Liver (tissue), 8 donors: ENCODE measurements at regions not wholly inside any gene's neighbourhood (a gene's known extent, or its start where the extent isn't known, plus 50 kb on each side); places are given as distances from the start of the nearest gene placed in this dataset.

Experiments
- DNase-seq: peaks from one replicate; pipeline ENCODE4 v3.0.0-alpha.2; 2017; ENCODE audit warnings: low spot score
- H3K27ac ChIP-seq, 2 donors: one replicate each; pipeline ENCODE4 v1.7.0; 2013; ENCODE audit warnings: inconsistent platforms in 2 of 2, low read length in 2 of 2, control low read depth in 1 of 2, low read depth in 1 of 2, mild to moderate bottlenecking in 1 of 2
- H3K27me3 ChIP-seq, 4 donors: one replicate each; pipeline versions ENCODE4 v1.6.1 to v1.7.0; 2013; ENCODE audit warnings: low read length in 3 of 4, inconsistent platforms in 1 of 4, mild to moderate bottlenecking in 1 of 4, moderate library complexity in 1 of 4; ENCODE audit not compliant: control insufficient read depth in 4 of 4, insufficient read depth in 4 of 4
- H3K36me3 ChIP-seq, 4 donors: one replicate each; pipeline versions ENCODE4 v1.6.1 to v1.7.0; 2013; ENCODE audit warnings: low read length in 3 of 4, mild to moderate bottlenecking in 3 of 4, low read depth in 1 of 4, moderate library complexity in 1 of 4; ENCODE audit not compliant: control insufficient read depth in 4 of 4, insufficient read depth in 3 of 4
- H3K4me1 ChIP-seq, 4 donors: one replicate each; pipeline versions ENCODE4 v1.6.1 to v1.7.0; 2013; ENCODE audit warnings: low read length in 3 of 4, mild to moderate bottlenecking in 3 of 4, moderate library complexity in 1 of 4; ENCODE audit not compliant: control insufficient read depth in 4 of 4, insufficient read depth in 4 of 4
- H3K4me3 ChIP-seq, 3 donors: one replicate each; pipeline versions ENCODE4 v1.6.1 to v1.7.0; 2013; ENCODE audit warnings: low read length in 3 of 3, control low read depth in 1 of 3, low read depth in 1 of 3, mild to moderate bottlenecking in 1 of 3
- H3K9ac ChIP-seq, 2 donors: one replicate each; pipeline ENCODE4 v1.7.0; 2013; ENCODE audit warnings: low read length in 2 of 2, mild to moderate bottlenecking in 2 of 2, moderate library complexity in 2 of 2, control low read depth in 1 of 2, low read depth in 1 of 2
- H3K9me3 ChIP-seq, 4 donors: one replicate each; pipeline versions ENCODE4 v1.6.1 to v1.7.0; 2013; ENCODE audit warnings: low read length in 3 of 4; ENCODE audit not compliant: control insufficient read depth in 4 of 4
- EGR1 ChIP-seq, 2 donors: IDR thresholded peaks; 2 replicates each; pipeline ENCODE4 v1.6.1; 2016 to 2018; ENCODE audit warnings: antibody characterized with exemption in 2 of 2, low read depth in 2 of 2
- FOXA1 ChIP-seq: IDR thresholded peaks from 2 replicates; pipeline ENCODE4 v1.6.1; 2016; ENCODE audit warnings: antibody characterized with exemption
- FOXA2 ChIP-seq: IDR thresholded peaks from 2 replicates; pipeline ENCODE4 v1.6.1; 2016; ENCODE audit warnings: antibody characterized with exemption
- GABPA ChIP-seq, 2 donors: IDR thresholded peaks in 1 of 2; conservative IDR thresholded peaks in 1 of 2; 2 replicates each; pipeline ENCODE4 v1.6.1; 2016; ENCODE audit warnings: antibody characterized with exemption in 2 of 2, mild to moderate bottlenecking in 1 of 2, moderate library complexity in 1 of 2
- HNF4A ChIP-seq, 2 donors: conservative IDR thresholded peaks; 2 replicates each; pipeline ENCODE4 v1.6.1; 2016; ENCODE audit warnings: antibody characterized with exemption in 2 of 2, mild to moderate bottlenecking in 2 of 2
- HNF4G ChIP-seq: IDR thresholded peaks from 2 replicates; pipeline ENCODE4 v1.6.1; 2016; ENCODE audit warnings: antibody characterized with exemption
- JUND ChIP-seq, 2 donors: IDR thresholded peaks; 2 replicates each; pipeline ENCODE4 v1.6.1; 2016; ENCODE audit warnings: antibody characterized with exemption in 2 of 2
- RXRA ChIP-seq, 2 donors: IDR thresholded peaks; 2 replicates each; pipeline ENCODE4 v1.6.1; 2017 to 2018; ENCODE audit warnings: antibody characterized with exemption in 2 of 2, mild to moderate bottlenecking in 1 of 2
- TAF1 ChIP-seq: conservative IDR thresholded peaks from 2 replicates; pipeline ENCODE4 v1.6.1; 2016; ENCODE audit warnings: antibody characterized with exemption, mild to moderate bottlenecking
- YY1 ChIP-seq: IDR thresholded peaks from 2 replicates; pipeline ENCODE4 v1.6.1; 2016; ENCODE audit warnings: antibody characterized with exemption, mild to moderate bottlenecking
- WGBS: extraction: QIAGEN DNeasy Blood & Tissue Kit; methylation state at CpG from one replicate; pipeline ENCODE4 v1.1.7; 2013; 5-methylcytosine and 5-hydroxymethylcytosine counted together
- TF ChIP-seq, protein P1 (sequence below): IDR thresholded peaks from 2 replicates; pipeline ENCODE4 v1.6.1; 2016; ENCODE audit warnings: antibody characterized with exemption
- TF ChIP-seq, protein P2 (sequence below): IDR thresholded peaks from 2 replicates; pipeline ENCODE4 v1.6.1; 2016; ENCODE audit warnings: antibody characterized with exemption
- TF ChIP-seq, protein P3 (sequence below): IDR thresholded peaks from 2 replicates; pipeline ENCODE4 v1.6.1; 2016; ENCODE audit warnings: antibody characterized with exemption
- TF ChIP-seq, protein P4 (sequence below): IDR thresholded peaks from 2 replicates; pipeline ENCODE4 v1.6.1; 2016; ENCODE audit warnings: antibody characterized with exemption, mild to moderate bottlenecking
- TF ChIP-seq, protein P5 (sequence below): fragments of 150-350 bp; IDR thresholded peaks from 2 replicates; pipeline ENCODE4 v1.5.1; 2017; ENCODE audit warnings: improper control_type of control experiment, low read depth, low read length; ENCODE audit not compliant: missing input control
- donor health status: healthy.
- donor health status: healthy.
- donor health status: healthy.
- donor health status: healthy.
- donor health status: healthy.

DNA sequence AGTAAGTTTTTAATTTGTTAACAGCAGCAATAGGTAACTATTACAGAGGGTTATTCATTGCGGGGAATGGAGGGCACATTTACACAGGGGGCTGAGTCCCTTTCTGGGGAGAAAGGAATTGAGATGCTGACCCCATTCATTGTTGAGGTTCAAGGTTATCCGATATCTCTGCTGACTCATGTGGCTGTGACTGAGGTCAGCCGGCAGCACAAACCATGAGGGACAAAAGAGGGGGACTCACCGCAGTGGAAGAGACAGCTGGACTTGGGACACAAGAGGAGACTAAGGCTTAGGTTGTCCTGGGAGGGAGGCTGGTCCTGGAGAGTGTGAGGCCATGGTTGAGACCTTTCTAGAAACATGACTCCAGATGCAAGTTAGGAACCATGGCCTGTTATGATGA lies 119.1 kb upstream of the XYLT1 start:
- Histone ChIP-seq H3K27me3 (peaks cover 0 to 3% (median 0%) of the 10 kb centered on the region in 4 donors), H3K9me3 (peaks cover 0 to 6% (median under 1%) of the 10 kb centered on the region in 4 donors), H3K9ac (no peak overlapping the region), H3K36me3 (no peaks in the 10 kb centered on the region), H3K4me3 (no peak overlapping the region), H3K4me1 (no peaks in the 10 kb centered on the region), H3K27ac (no peak overlapping the region)
- TF ChIP-seq, protein P1, sequence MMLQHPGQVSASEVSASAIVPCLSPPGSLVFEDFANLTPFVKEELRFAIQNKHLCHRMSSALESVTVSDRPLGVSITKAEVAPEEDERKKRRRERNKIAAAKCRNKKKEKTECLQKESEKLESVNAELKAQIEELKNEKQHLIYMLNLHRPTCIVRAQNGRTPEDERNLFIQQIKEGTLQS, result no peak
- TF ChIP-seq TAF1 (no peak), FOXA1 (no peak), RXRA (IDR thresholded peaks at IDR 0.05) (no peak), HNF4A (conservative IDR thresholded peaks at IDR 0.05) (no peak)
- TF ChIP-seq, protein P2, sequence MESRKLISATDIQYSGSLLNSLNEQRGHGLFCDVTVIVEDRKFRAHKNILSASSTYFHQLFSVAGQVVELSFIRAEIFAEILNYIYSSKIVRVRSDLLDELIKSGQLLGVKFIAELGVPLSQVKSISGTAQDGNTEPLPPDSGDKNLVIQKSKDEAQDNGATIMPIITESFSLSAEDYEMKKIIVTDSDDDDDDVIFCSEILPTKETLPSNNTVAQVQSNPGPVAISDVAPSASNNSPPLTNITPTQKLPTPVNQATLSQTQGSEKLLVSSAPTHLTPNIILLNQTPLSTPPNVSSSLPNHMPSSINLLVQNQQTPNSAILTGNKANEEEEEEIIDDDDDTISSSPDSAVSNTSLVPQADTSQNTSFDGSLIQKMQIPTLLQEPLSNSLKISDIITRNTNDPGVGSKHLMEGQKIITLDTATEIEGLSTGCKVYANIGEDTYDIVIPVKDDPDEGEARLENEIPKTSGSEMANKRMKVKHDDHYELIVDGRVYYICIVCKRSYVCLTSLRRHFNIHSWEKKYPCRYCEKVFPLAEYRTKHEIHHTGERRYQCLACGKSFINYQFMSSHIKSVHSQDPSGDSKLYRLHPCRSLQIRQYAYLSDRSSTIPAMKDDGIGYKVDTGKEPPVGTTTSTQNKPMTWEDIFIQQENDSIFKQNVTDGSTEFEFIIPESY, result no peak
- TF ChIP-seq, protein P3, sequence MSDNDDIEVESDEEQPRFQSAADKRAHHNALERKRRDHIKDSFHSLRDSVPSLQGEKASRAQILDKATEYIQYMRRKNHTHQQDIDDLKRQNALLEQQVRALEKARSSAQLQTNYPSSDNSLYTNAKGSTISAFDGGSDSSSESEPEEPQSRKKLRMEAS, result no peak
- DNase-seq, result no peak
- 78% methylated on average over 4 of the region's 4 CpGs for WGBS

DNA sequence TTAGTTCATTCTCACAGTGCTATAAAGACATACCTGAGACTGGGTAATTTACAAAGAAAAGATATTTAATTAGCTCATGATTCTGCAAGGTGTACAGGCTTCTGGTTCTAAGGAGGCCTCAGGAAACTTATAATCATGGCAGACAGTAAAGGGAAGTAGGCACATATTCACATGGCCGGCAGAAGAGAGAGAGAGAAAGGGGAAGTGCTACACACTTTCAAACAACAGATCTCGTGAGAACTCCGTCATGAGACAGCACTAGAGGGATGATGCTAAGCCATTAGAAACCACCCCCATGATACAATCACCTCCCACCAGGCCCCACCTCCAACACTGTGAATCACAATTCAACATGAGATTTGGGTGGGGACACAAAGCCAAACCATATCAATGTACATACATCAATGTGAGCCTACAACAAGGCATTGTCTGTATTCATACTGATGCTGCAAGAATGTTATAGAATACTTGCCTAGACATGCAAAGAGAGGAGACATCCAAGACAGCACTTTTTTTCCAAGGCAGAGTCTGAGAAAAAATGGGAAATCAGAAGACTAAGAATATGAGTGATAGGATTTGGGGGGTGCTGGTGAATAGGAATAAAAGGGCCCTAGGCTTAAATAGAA lies 114.8 kb upstream of the XYLT1 start:
- H3K4me3 ChIP-seq, result no peak overlapping the region
- no peaks in the 10 kb centered on the region for H3K4me1 ChIP-seq
- peaks cover 0 to 6% (median 3%) of the 10 kb centered on the region in 4 donors for H3K9me3 ChIP-seq
- H3K9ac ChIP-seq, result no peak overlapping the region
- 76% methylated on average over 3 of the region's 3 CpGs for WGBS
- no peak for DNase-seq
- no peak for TF ChIP-seq YY1
- TF ChIP-seq, protein P3, result no peak
- TF ChIP-seq RXRA (IDR thresholded peaks at IDR 0.05), result no peak
- TF ChIP-seq TAF1, result no peak
- no peak for TF ChIP-seq FOXA2
- TF ChIP-seq, protein P1, result no peak
- TF ChIP-seq, protein P4, sequence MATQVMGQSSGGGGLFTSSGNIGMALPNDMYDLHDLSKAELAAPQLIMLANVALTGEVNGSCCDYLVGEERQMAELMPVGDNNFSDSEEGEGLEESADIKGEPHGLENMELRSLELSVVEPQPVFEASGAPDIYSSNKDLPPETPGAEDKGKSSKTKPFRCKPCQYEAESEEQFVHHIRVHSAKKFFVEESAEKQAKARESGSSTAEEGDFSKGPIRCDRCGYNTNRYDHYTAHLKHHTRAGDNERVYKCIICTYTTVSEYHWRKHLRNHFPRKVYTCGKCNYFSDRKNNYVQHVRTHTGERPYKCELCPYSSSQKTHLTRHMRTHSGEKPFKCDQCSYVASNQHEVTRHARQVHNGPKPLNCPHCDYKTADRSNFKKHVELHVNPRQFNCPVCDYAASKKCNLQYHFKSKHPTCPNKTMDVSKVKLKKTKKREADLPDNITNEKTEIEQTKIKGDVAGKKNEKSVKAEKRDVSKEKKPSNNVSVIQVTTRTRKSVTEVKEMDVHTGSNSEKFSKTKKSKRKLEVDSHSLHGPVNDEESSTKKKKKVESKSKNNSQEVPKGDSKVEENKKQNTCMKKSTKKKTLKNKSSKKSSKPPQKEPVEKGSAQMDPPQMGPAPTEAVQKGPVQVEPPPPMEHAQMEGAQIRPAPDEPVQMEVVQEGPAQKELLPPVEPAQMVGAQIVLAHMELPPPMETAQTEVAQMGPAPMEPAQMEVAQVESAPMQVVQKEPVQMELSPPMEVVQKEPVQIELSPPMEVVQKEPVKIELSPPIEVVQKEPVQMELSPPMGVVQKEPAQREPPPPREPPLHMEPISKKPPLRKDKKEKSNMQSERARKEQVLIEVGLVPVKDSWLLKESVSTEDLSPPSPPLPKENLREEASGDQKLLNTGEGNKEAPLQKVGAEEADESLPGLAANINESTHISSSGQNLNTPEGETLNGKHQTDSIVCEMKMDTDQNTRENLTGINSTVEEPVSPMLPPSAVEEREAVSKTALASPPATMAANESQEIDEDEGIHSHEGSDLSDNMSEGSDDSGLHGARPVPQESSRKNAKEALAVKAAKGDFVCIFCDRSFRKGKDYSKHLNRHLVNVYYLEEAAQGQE, result no peak
- TF ChIP-seq HNF4G, result no peak
- TF ChIP-seq, protein P2, result no peak
- TF ChIP-seq EGR1 (IDR thresholded peaks at IDR 0.05; ENCODE audit: low read depth in 2 of 2), result no peak
- no peak for TF ChIP-seq HNF4A (conservative IDR thresholded peaks at IDR 0.05)
- no peak for TF ChIP-seq GABPA (IDR thresholded peaks at IDR 0.05 in 1 of 2, conservative IDR thresholded peaks at IDR 0.05 in 1 of 2)
- no peak for TF ChIP-seq JUND (IDR thresholded peaks at IDR 0.05)
- TF ChIP-seq, protein P5, sequence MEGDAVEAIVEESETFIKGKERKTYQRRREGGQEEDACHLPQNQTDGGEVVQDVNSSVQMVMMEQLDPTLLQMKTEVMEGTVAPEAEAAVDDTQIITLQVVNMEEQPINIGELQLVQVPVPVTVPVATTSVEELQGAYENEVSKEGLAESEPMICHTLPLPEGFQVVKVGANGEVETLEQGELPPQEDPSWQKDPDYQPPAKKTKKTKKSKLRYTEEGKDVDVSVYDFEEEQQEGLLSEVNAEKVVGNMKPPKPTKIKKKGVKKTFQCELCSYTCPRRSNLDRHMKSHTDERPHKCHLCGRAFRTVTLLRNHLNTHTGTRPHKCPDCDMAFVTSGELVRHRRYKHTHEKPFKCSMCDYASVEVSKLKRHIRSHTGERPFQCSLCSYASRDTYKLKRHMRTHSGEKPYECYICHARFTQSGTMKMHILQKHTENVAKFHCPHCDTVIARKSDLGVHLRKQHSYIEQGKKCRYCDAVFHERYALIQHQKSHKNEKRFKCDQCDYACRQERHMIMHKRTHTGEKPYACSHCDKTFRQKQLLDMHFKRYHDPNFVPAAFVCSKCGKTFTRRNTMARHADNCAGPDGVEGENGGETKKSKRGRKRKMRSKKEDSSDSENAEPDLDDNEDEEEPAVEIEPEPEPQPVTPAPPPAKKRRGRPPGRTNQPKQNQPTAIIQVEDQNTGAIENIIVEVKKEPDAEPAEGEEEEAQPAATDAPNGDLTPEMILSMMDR, result no peak
- no peak overlapping the region for H3K27ac ChIP-seq
- H3K36me3 ChIP-seq, result no peaks in the 10 kb centered on the region
- H3K27me3 ChIP-seq, result peaks cover 0 to 3% (median 0%) of the 10 kb centered on the region in 4 donors
